ENCODE measurements at regions not wholly inside any gene's neighbourhood (a gene's known extent, or its start where the extent isn't known, plus 50 kb on each side); places are given as distances from the start of the nearest gene placed in this dataset.

GRCh38 chr7:84477786-84478478, 283.3 kb upstream of the SEMA3A start:
- Histone ChIP-seq H3K4me2 (ENCODE audit: low read depth, low read length, poor library complexity, severe bottlenecking) (no peak overlapping the region), H3K4me1 (ENCODE audit: low read length) (no peaks in the 10 kb centered on the region), H3K4me3 (ENCODE audit: low read length) (no peak overlapping the region), H2AFZ (ENCODE audit: low read length) (no peak overlapping the region), H3K27ac (ENCODE audit: low read length) (no peak overlapping the region), H3K9me2 (replicated peaks; ENCODE audit: insufficient read depth, low read length) (no peaks in the 10 kb centered on the region), H4K20me1 (ENCODE audit: insufficient read depth, low read depth, low read length) (no peaks in the 10 kb centered on the region), H3K27me3 (ENCODE audit: low read length) (0 out of 2 replicates have a peak, but pooled peaks cover 2% of the 10 kb centered on the region), H3K79me2 (ENCODE audit: low read length) (no peaks in the 10 kb centered on the region), H3K9ac (ENCODE audit: low read length) (no peak overlapping the region), H3K36me3 (ENCODE audit: insufficient read depth, low read length) (no peaks in the 10 kb centered on the region), H3K9me3 (ENCODE audit: low read length) (peaks cover 14% of the 10 kb centered on the region)
- DNase-seq = no peak

DNA sequence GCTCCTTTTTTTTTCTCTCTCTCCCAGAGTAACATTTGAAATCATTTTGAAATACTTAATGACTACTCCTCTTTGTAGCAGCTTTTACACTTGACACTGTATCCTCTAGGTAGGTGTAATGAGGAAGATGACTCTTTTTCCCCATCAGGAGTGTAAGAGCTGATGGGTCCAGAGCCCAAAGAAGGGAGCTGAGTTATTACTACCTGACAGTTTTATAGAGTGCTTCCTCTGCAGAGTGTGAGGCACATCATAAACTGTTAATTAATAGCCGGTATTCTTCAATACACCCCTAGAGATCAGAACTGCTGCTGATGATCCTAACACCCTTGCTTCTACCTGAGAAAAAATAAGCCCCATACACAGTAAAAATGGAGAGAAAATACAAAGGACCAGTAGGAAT, 279.8 kb upstream of the SEMA3A start:
- Histone ChIP-seq H3K4me2 (ENCODE audit: low read depth, low read length, poor library complexity, severe bottlenecking) (no peak overlapping the region), H3K9me2 (replicated peaks; ENCODE audit: insufficient read depth, low read length) (no peaks in the 10 kb centered on the region; the same call in 1 of the 2 replicates), H3K36me3 (ENCODE audit: insufficient read depth, low read length) (no peaks in the 10 kb centered on the region), H3K27me3 (ENCODE audit: low read length) (0 out of 2 replicates have a peak, but pooled peaks cover 2% of the 10 kb centered on the region), H4K20me1 (ENCODE audit: insufficient read depth, low read depth, low read length) (no peaks in the 10 kb centered on the region), H3K4me3 (ENCODE audit: low read length) (no peak overlapping the region), H3K27ac (ENCODE audit: low read length) (no peak overlapping the region), H3K4me1 (ENCODE audit: low read length) (no peaks in the 10 kb centered on the region), H3K9me3 (ENCODE audit: low read length) (peaks cover 23% of the 10 kb centered on the region), H3K79me2 (ENCODE audit: low read length) (no peaks in the 10 kb centered on the region), H3K9ac (ENCODE audit: low read length) (no peak overlapping the region), H2AFZ (ENCODE audit: low read length) (no peak overlapping the region)
- no peak for DNase-seq

DNA sequence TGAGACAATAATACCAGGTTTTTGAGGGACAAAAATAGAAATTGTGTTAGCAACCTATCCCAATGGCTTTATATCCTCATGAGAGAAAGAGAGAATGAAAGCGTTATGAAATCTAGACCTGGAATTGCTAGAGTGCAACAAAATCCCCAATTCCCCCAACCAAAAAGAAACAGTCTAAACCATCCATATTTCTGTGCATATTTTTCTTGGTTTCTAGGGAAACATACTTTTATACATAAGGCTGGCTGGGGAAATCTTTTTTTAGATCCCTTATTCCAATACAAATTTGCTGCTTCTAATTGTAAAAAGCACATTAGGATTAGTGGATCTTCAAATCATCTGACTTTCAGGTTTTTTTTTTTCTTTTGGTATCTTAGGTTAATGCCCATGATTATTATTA, 277.0 kb upstream of the SEMA3A start:
- no peak for DNase-seq
- Histone ChIP-seq H3K79me2 (ENCODE audit: low read length) (no peaks in the 10 kb centered on the region), H3K4me1 (ENCODE audit: low read length) (no peaks in the 10 kb centered on the region)

GRCh38 chr7:84469034-84469433, 274.4 kb upstream of the SEMA3A start:
- Histone ChIP-seq H2AFZ (ENCODE audit: low read length) (no peak overlapping the region), H3K9ac (ENCODE audit: low read length) (no peak overlapping the region), H3K79me2 (ENCODE audit: low read length) (no peaks in the 10 kb centered on the region), H3K9me3 (ENCODE audit: low read length) (peaks cover 17% of the 10 kb centered on the region), H3K36me3 (ENCODE audit: insufficient read depth, low read length) (no peaks in the 10 kb centered on the region), H3K27me3 (ENCODE audit: low read length) (no peaks in the 10 kb centered on the region), H3K27ac (ENCODE audit: low read length) (no peak overlapping the region), H4K20me1 (ENCODE audit: insufficient read depth, low read depth, low read length) (no peaks in the 10 kb centered on the region), H3K4me2 (ENCODE audit: low read depth, low read length, poor library complexity, severe bottlenecking) (no peak overlapping the region), H3K9me2 (replicated peaks; ENCODE audit: insufficient read depth, low read length) (no peaks in the 10 kb centered on the region; the same call in 1 of the 2 replicates), H3K4me1 (ENCODE audit: low read length) (no peaks in the 10 kb centered on the region), H3K4me3 (ENCODE audit: low read length) (no peak overlapping the region)
- DNase-seq = no peak

More for the DNA sequence above, 277.0 kb upstream of the SEMA3A start:
- Histone ChIP-seq H3K9ac (ENCODE audit: low read length) (no peak overlapping the region), H3K9me3 (ENCODE audit: low read length) (peaks cover 19% of the 10 kb centered on the region), H4K20me1 (ENCODE audit: insufficient read depth, low read depth, low read length) (no peaks in the 10 kb centered on the region), H3K4me2 (ENCODE audit: low read depth, low read length, poor library complexity, severe bottlenecking) (no peak overlapping the region), H3K27ac (ENCODE audit: low read length) (no peak overlapping the region), H3K27me3 (ENCODE audit: low read length) (0 out of 2 replicates have a peak, but pooled peaks cover 2% of the 10 kb centered on the region), H3K9me2 (replicated peaks; ENCODE audit: insufficient read depth, low read length) (no peaks in the 10 kb centered on the region; the same call in 1 of the 2 replicates), H3K4me3 (ENCODE audit: low read length) (no peak overlapping the region), H2AFZ (ENCODE audit: low read length) (no peak overlapping the region), H3K36me3 (ENCODE audit: insufficient read depth, low read length) (no peaks in the 10 kb centered on the region)

- H3K4me3 ChIP-seq (ENCODE audit: low read length) = no peak overlapping the region
- H3K4me1 ChIP-seq (ENCODE audit: low read length) = no peaks in the 10 kb centered on the region
- DNase-seq = no peak
- no peak overlapping the region for H2AFZ ChIP-seq (ENCODE audit: low read length)
- H3K27me3 ChIP-seq (ENCODE audit: low read length) = no peaks in the 10 kb centered on the region
- H3K79me2 ChIP-seq (ENCODE audit: low read length) = no peaks in the 10 kb centered on the region
- no peak overlapping the region for H3K9ac ChIP-seq (ENCODE audit: low read length)
- H4K20me1 ChIP-seq (ENCODE audit: insufficient read depth, low read depth, low read length) = no peaks in the 10 kb centered on the region
- H3K4me2 ChIP-seq (ENCODE audit: low read depth, low read length, poor library complexity, severe bottlenecking) = no peak overlapping the region
- no peaks in the 10 kb centered on the region for H3K9me2 ChIP-seq (replicated peaks; ENCODE audit: insufficient read depth, low read length)
- H3K27ac ChIP-seq (ENCODE audit: low read length) = no peak overlapping the region
- H3K36me3 ChIP-seq (ENCODE audit: insufficient read depth, low read length) = no peaks in the 10 kb centered on the region
- H3K9me3 ChIP-seq (ENCODE audit: low read length) = peaks cover 7% of the 10 kb centered on the region; the same call in 1 of the 2 replicates
Observed at GRCh38 chr7:84462259-84462658, 267.7 kb upstream of the SEMA3A start.

DNA sequence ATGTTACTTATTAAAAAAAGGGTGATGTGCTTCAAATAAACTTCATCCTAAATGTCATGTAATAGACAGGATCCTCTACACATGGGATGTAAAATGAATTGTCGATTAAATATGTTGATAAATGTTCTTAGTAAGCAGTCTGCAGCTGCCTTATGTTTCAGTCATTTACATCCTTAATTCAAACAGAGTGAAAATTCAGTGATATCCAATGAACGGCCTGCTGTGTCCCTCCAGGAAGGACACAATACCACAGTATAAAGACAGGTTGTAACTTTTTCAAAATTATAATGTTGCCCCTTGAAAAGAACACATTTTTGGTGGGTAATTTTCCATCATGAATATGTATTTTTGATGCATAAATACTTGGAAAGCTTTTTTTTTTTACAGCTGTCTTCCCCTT, 266.5 kb upstream of the SEMA3A start:
- Histone ChIP-seq H4K20me1 (ENCODE audit: insufficient read depth, low read depth, low read length) (no peaks in the 10 kb centered on the region), H3K4me2 (ENCODE audit: low read depth, low read length, poor library complexity, severe bottlenecking) (no peak overlapping the region), H3K9ac (ENCODE audit: low read length) (no peak overlapping the region), H3K9me3 (ENCODE audit: low read length) (peaks cover 11% of the 10 kb centered on the region; the same call in 1 of the 2 replicates), H3K36me3 (ENCODE audit: insufficient read depth, low read length) (no peaks in the 10 kb centered on the region), H2AFZ (ENCODE audit: low read length) (no peak overlapping the region), H3K27ac (ENCODE audit: low read length) (no peak overlapping the region), H3K4me3 (ENCODE audit: low read length) (no peak overlapping the region), H3K27me3 (ENCODE audit: low read length) (no peaks in the 10 kb centered on the region), H3K79me2 (ENCODE audit: low read length) (no peaks in the 10 kb centered on the region), H3K4me1 (ENCODE audit: low read length) (no peaks in the 10 kb centered on the region), H3K9me2 (replicated peaks; ENCODE audit: insufficient read depth, low read length) (no peaks in the 10 kb centered on the region)
- DNase-seq = no peak

DNA sequence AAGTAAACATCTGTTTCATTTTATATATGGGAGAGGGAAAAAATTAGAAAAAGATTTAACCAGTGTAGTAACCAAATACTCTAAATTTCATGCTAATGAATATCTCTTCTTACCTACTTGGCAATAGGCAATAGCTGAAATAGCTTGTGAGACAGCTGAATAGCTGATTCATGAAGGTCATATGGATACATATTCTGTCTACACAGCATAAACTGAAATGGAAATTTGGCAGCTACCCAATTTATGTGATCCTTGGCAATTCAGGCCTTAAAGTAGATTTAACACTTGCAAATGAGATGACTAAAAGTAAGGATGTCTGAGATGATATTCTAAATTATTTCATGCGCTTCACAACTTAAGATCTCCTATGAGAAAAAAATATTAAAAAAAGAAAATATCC, 261.2 kb upstream of the SEMA3A start:
- Histone ChIP-seq H3K27ac (ENCODE audit: low read length) (no peak overlapping the region), H3K36me3 (ENCODE audit: insufficient read depth, low read length) (no peaks in the 10 kb centered on the region), H3K27me3 (ENCODE audit: low read length) (no peaks in the 10 kb centered on the region), H3K9me2 (replicated peaks; ENCODE audit: insufficient read depth, low read length) (no peaks in the 10 kb centered on the region), H3K4me3 (ENCODE audit: low read length) (no peak overlapping the region), H2AFZ (ENCODE audit: low read length) (no peak overlapping the region), H3K9me3 (ENCODE audit: low read length) (peaks cover 14% of the 10 kb centered on the region), H3K79me2 (ENCODE audit: low read length) (no peaks in the 10 kb centered on the region), H3K4me1 (ENCODE audit: low read length) (no peaks in the 10 kb centered on the region), H4K20me1 (ENCODE audit: insufficient read depth, low read depth, low read length) (no peaks in the 10 kb centered on the region), H3K4me2 (ENCODE audit: low read depth, low read length, poor library complexity, severe bottlenecking) (no peak overlapping the region), H3K9ac (ENCODE audit: low read length) (no peak overlapping the region)
- no peak for DNase-seq

DNA sequence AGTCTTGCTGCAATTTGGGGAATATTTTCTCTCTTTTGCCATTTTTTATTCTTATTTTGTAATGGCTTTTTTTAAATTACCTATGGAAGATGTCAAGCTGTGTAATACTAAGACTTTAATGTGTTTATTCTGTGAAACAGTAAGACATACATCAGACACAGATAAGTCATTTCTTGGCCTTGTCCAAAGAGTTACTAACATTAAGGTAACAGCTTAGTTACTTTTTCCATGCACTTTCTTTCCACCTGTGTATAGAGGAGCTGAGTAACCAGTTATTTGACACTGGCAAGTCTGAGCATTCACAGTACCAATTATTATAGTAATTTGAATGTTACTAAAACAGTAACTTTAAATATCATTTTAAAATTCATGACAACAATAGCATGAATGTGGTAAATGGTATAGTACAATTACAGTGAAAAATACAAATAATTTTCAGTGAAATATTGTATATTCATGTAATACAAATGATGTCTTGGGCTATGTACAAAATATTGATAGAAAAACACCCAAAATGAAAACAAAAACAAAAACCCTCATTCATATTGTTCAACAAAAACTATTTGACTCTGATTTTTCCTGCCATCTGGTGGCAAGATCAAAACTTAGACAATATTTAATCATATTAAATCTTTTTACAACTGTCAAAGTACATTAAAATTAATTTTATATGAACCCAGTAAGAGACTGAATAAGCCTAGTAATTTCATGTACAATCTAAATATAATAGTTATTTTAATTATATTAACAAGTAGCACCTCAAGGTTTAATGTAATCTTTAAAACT, 259.8 kb upstream of the SEMA3A start:
- Histone ChIP-seq H3K4me1 (ENCODE audit: low read length) (no peaks in the 10 kb centered on the region), H3K27me3 (ENCODE audit: low read length) (no peaks in the 10 kb centered on the region), H3K9me2 (replicated peaks; ENCODE audit: insufficient read depth, low read length) (no peaks in the 10 kb centered on the region), H4K20me1 (ENCODE audit: insufficient read depth, low read depth, low read length) (no peaks in the 10 kb centered on the region), H3K9me3 (ENCODE audit: low read length) (peaks cover 22% of the 10 kb centered on the region), H3K4me3 (ENCODE audit: low read length) (no peak overlapping the region), H3K36me3 (ENCODE audit: insufficient read depth, low read length) (no peaks in the 10 kb centered on the region), H2AFZ (ENCODE audit: low read length) (no peak overlapping the region), H3K9ac (ENCODE audit: low read length) (no peak overlapping the region), H3K79me2 (ENCODE audit: low read length) (no peaks in the 10 kb centered on the region), H3K27ac (ENCODE audit: low read length) (no peak overlapping the region), H3K4me2 (ENCODE audit: low read depth, low read length, poor library complexity, severe bottlenecking) (no peak overlapping the region)
- no peak for DNase-seq
